ENCODE measurements at regions not wholly inside any gene's neighbourhood (a gene's known extent, or its start where the extent isn't known, plus 50 kb on each side); places are given as distances from the start of the nearest gene placed in this dataset.
A peak's percentile ranks its signal among the peaks of the same experiment; 100 is the strongest.

GRCh38 chr4:128600996-128601871, 208.3 kb upstream of the JADE1 start:
- TF ChIP-seq CTCF (IDR thresholded peaks at IDR 0.05), result no peak
- Mint-ChIP-seq H3K27me3 (ENCODE audit: unreplicated experiment) (no peaks in the 10 kb centered on the region), H3K36me3 (ENCODE audit: unreplicated experiment) (no peaks in the 10 kb centered on the region), H3K9me3 (ENCODE audit: unreplicated experiment) (peaks cover 6% of the 10 kb centered on the region), H3K27ac (ENCODE audit: unreplicated experiment) (peak overlapping the region; percentile 74), H3K4me1 (ENCODE audit: unreplicated experiment) (peaks cover 45% of the 10 kb centered on the region), H3K4me3 (ENCODE audit: unreplicated experiment) (no peak overlapping the region)
- no peak for DNase-seq (ENCODE audit: extremely low spot score, unreplicated experiment)

DNA sequence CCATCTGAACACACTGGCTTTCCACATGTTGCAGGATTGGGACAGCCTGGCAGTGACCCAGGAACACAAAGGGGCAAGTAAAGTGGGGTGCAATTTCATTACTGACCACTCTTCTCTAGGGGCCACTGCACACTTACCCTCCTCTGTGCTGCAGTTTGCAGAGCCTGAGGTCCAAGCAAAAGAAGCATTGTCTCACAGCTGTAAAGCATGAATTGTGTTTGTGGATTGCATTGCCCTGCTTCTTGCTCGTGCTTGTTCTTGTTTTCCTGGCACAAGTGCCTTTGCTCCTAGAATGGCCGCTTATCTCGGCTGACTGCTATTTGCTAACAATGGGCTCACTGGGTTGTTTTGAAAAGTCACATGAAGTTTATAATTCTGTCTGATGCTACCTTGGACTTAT, 209.1 kb upstream of the JADE1 start:
- Mint-ChIP-seq H3K4me1 (ENCODE audit: unreplicated experiment) (peaks cover 42% of the 10 kb centered on the region), H3K36me3 (ENCODE audit: unreplicated experiment) (no peaks in the 10 kb centered on the region), H3K27ac (ENCODE audit: unreplicated experiment) (peak overlapping the region; percentile 74), H3K4me3 (ENCODE audit: unreplicated experiment) (no peak overlapping the region), H3K27me3 (ENCODE audit: unreplicated experiment) (no peaks in the 10 kb centered on the region), H3K9me3 (ENCODE audit: unreplicated experiment) (peaks cover 6% of the 10 kb centered on the region)
- TF ChIP-seq CTCF (IDR thresholded peaks at IDR 0.05), result no peak
- DNase-seq (ENCODE audit: extremely low spot score, unreplicated experiment), result no peak

DNA sequence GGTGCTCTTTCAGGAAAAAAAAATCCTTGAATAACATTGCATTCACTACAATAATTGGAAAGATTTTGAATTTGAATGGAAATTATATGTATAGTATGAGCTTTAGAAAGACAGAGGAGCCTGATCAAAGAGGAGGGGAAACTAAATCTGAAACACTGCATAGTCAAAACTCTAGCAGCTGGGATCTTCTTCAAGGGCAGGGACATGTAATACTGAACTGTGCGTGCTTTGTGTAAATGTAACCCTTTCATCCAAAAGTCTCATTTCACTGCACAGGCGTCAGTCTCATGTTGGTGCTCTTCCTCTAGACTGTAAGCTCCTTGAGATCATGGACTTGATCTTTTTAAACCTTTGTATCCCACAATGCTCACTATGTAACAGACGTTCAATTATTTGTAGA, 212.0 kb upstream of the JADE1 start:
- Mint-ChIP-seq H3K36me3 (ENCODE audit: unreplicated experiment) (no peaks in the 10 kb centered on the region), H3K27ac (ENCODE audit: unreplicated experiment) (no peak overlapping the region), H3K9me3 (ENCODE audit: unreplicated experiment) (peaks cover 15% of the 10 kb centered on the region), H3K27me3 (ENCODE audit: unreplicated experiment) (no peaks in the 10 kb centered on the region), H3K4me3 (ENCODE audit: unreplicated experiment) (no peak overlapping the region), H3K4me1 (ENCODE audit: unreplicated experiment) (peaks cover 38% of the 10 kb centered on the region)
- no peak for DNase-seq (ENCODE audit: extremely low spot score, unreplicated experiment)
- TF ChIP-seq CTCF (IDR thresholded peaks at IDR 0.05), result no peak

DNA sequence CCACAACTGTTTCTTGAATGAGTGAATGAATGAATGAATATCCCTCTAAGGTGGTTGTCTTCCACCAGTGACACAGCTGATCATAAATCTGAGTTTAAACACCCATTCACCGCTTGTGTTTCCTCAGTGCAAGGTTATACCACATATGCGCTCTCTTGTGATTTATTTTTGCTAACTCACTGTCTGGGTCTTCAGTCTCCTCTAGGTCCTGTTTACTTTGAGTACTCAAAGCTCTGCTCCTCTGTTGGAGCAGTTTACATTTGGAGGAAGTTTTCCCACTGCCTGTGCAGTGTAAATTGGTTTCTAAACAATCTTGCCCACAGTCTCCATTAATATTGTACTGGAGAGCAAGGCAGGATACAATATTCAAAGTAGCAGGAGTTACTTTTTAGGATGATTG, 212.6 kb upstream of the JADE1 start:
- H3K27ac Mint-ChIP-seq (ENCODE audit: unreplicated experiment), result no peak overlapping the region
- no peaks in the 10 kb centered on the region for H3K27me3 Mint-ChIP-seq (ENCODE audit: unreplicated experiment)
- DNase-seq (ENCODE audit: extremely low spot score, unreplicated experiment), result no peak
- peaks cover 35% of the 10 kb centered on the region for H3K4me1 Mint-ChIP-seq (ENCODE audit: unreplicated experiment)
- peaks cover 15% of the 10 kb centered on the region for H3K9me3 Mint-ChIP-seq (ENCODE audit: unreplicated experiment)
- H3K4me3 Mint-ChIP-seq (ENCODE audit: unreplicated experiment), result no peak overlapping the region
- no peaks in the 10 kb centered on the region for H3K36me3 Mint-ChIP-seq (ENCODE audit: unreplicated experiment)
- no peak for TF ChIP-seq CTCF (IDR thresholded peaks at IDR 0.05)

GRCh38 chr4:128596115-128596514, 213.4 kb upstream of the JADE1 start:
- TF ChIP-seq CTCF (IDR thresholded peaks at IDR 0.05), result no peak
- H3K9me3 Mint-ChIP-seq (ENCODE audit: unreplicated experiment), result peaks cover 15% of the 10 kb centered on the region
- peaks cover 27% of the 10 kb centered on the region for H3K4me1 Mint-ChIP-seq (ENCODE audit: unreplicated experiment)
- no peak for DNase-seq (ENCODE audit: extremely low spot score, unreplicated experiment)
- no peaks in the 10 kb centered on the region for H3K36me3 Mint-ChIP-seq (ENCODE audit: unreplicated experiment)
- H3K4me3 Mint-ChIP-seq (ENCODE audit: unreplicated experiment), result no peak overlapping the region
- H3K27me3 Mint-ChIP-seq (ENCODE audit: unreplicated experiment), result no peaks in the 10 kb centered on the region
- H3K27ac Mint-ChIP-seq (ENCODE audit: unreplicated experiment), result no peak overlapping the region
